ENCODE measurements at regions not wholly inside any gene's neighbourhood (a gene's known extent, or its start where the extent isn't known, plus 50 kb on each side); places are given as distances from the start of the nearest gene placed in this dataset.

DNA sequence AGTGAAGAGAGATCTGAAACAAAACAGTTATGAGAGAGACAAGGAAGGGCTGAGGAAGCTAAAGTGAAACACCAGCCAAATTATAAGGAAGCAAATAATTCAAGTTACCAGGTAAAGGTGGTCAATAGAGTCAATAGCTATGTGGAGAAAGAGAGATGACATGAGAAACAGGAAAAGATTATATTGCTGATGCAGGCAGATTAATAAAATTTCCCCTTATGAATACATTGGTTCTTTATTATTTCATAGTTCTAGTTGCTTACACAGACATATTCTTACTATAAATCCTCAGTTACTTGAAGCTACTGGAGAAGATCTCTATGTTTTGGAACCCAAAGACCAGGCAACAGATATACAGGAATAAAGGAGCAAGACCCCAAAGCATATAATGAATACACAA, 273.7 kb upstream of the CTSO start:
- TF ChIP-seq POLR2AphosphoS5 (IDR thresholded peaks at IDR 0.05; ENCODE audit: borderline replicate concordance, low read depth, low read length) (no peak), EZH2 (IDR thresholded peaks at IDR 0.05) (no peak), FOXP2 (optimal IDR thresholded peaks at IDR 0.05; ENCODE audit: control extremely low read depth, extremely low read length, insufficient read depth) (no peak)
